RWPE1 (cell line): ENCODE measurements at regions not wholly inside any gene's neighbourhood (a gene's known extent, or its start where the extent isn't known, plus 50 kb on each side); places are given as distances from the start of the nearest gene placed in this dataset.

Source experiments
- CTCF ChIA-PET: fragments of 350-600 bp; sonication (Branson Sonifier 250); formaldehyde crosslinking; extraction: SDS; loops from one replicate; lab custom pipeline; 2021; lab: Yijun Ruan, JAX
- POLR2A ChIA-PET: fragments of 400-600 bp; formaldehyde crosslinking; extraction: SDS; loops from one replicate; lab custom pipeline; 2020; ENCODE audit warnings: antibody characterized with exemption; ENCODE audit not compliant: low non-redundant PET; lab: Yijun Ruan, JAX
- DNase-seq: peaks from one replicate; pipeline ENCODE4 v3.0.0; 2012; ENCODE audit warnings: low spot score
- H3K27ac ChIP-seq: fragments of 450-650 bp; 2 replicates; pipeline ENCODE4 v1.5.1; 2017
- TF ChIP-seq, protein P1 (sequence below): fragments of 450-650 bp; conservative IDR thresholded peaks from 2 replicates; pipeline ENCODE4 v1.5.1; 2017; ENCODE audit warnings: low read depth, mild to moderate bottlenecking

DNA sequence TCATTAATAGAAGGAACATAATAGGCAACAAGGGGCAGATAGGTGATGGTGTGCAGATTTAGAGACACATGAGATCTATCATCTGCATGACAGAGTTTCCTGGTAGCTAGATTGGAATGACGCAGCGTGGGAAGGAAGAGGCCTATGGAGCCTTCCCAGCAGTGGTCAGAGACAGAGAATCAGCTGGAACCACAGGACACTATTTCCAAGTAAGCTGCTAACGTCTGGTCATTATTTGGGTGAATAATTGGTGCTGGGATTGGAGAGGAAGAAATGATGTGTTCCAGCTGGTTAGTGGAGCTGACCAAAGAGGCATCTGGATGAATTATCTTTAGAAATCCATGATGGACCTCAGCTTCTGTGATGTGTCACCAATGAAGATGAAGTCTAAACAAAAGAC is 91.2 kb upstream of the PRR16 start:
- TF ChIP-seq, protein P1, sequence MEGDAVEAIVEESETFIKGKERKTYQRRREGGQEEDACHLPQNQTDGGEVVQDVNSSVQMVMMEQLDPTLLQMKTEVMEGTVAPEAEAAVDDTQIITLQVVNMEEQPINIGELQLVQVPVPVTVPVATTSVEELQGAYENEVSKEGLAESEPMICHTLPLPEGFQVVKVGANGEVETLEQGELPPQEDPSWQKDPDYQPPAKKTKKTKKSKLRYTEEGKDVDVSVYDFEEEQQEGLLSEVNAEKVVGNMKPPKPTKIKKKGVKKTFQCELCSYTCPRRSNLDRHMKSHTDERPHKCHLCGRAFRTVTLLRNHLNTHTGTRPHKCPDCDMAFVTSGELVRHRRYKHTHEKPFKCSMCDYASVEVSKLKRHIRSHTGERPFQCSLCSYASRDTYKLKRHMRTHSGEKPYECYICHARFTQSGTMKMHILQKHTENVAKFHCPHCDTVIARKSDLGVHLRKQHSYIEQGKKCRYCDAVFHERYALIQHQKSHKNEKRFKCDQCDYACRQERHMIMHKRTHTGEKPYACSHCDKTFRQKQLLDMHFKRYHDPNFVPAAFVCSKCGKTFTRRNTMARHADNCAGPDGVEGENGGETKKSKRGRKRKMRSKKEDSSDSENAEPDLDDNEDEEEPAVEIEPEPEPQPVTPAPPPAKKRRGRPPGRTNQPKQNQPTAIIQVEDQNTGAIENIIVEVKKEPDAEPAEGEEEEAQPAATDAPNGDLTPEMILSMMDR, result no peak
- ChIA-PET POLR2A (no interaction called here), CTCF (no interaction called here)
- no peak for DNase-seq
- H3K27ac ChIP-seq, result no peak overlapping the region

DNA sequence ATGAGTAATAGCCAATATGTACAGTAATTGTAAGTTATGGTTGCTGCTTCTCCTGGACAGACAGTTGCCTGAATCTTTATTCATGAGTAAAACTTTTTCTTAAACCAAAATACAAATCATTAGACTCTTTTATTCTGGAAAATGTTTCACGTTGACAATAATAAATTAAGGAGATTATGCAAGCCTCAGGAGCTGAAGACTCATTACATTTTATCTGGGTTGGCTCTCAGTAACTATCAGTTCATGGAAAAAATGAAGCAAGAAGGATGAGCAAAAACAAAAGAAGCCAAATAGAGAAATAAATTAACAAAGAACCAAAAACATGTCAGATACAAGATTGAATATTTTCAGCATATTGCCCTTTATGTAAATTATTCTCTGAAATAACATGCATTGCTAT is 88.9 kb upstream of the PRR16 start:
- TF ChIP-seq, protein P1, result no peak
- H3K27ac ChIP-seq, result no peak overlapping the region
- POLR2A ChIA-PET, result no interaction called here
- DNase-seq, result no peak
- CTCF ChIA-PET, result interaction anchor here (0.5 kb wide), 1 partner anchor 492 kb away, joined by 3 read pairs; no protein-coding TSS in a partner anchor

DNA sequence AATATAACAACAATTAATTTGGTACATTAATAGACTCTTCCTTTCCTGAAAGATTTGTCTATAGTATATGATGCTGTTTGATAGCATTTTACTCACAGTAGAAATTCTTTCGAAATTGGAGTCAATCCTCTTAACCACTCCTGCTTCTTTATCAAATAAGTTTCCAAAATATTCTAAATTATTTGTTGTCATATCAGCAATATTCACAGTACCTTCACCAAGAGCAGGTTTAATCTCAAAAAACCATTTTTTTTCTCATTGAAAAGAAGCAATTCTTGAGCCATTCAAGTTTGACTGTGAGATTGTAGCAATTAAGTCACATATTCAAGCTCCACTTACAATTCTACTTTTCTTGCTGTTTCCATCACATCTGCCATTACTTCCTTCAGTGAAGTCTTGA is 83.5 kb upstream of the PRR16 start:
- no peak for DNase-seq
- TF ChIP-seq, protein P1, result no peak
- CTCF ChIA-PET, result no interaction called here
- POLR2A ChIA-PET, result no interaction called here
- H3K27ac ChIP-seq, result no peak overlapping the region

DNA sequence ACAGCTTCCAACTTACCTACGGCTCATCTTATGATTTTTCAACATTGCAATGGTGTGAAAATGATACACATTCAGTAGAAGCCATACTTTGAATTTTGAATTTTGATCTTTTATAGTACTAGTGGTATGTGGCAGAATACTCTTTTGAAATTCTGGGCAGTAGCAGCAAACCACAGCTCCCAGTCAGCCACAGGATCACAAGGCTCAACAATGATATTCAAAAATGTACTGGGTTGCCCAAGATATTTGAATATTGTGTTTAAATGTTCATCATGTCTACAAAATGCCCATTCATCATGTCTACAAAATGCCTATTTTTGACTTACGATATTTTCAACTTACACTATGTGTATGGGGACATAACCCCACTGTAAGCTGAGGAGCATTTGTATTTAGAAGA is 81.3 kb upstream of the PRR16 start:
- POLR2A ChIA-PET, result no interaction called here
- CTCF ChIA-PET, result no interaction called here
- TF ChIP-seq, protein P1, result no peak
- no peak overlapping the region for H3K27ac ChIP-seq
- no peak for DNase-seq

DNA sequence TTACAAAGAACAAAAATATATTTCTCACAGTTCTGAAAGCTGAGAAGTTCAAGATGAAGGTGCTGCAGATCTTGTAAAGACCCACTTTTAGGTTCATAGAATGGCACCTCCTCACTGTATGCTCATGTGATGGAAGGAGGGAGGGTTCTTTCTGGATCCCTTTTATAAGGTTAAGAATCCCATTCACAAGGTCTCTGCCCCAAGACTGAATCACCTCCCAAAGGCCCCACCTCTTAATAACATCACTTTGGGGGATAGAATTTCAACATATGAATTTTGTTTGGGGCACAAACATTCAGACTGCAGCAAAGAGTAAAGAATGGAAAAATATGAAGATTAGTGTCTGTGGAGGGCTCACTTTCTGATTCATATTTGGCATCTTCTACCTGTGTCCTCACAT is 77.1 kb upstream of the PRR16 start:
- TF ChIP-seq, protein P1, result no peak
- ChIA-PET POLR2A (no interaction called here), CTCF (no interaction called here)
- peak overlapping the region; percentile 48 for H3K27ac ChIP-seq
- no peak for DNase-seq

DNA sequence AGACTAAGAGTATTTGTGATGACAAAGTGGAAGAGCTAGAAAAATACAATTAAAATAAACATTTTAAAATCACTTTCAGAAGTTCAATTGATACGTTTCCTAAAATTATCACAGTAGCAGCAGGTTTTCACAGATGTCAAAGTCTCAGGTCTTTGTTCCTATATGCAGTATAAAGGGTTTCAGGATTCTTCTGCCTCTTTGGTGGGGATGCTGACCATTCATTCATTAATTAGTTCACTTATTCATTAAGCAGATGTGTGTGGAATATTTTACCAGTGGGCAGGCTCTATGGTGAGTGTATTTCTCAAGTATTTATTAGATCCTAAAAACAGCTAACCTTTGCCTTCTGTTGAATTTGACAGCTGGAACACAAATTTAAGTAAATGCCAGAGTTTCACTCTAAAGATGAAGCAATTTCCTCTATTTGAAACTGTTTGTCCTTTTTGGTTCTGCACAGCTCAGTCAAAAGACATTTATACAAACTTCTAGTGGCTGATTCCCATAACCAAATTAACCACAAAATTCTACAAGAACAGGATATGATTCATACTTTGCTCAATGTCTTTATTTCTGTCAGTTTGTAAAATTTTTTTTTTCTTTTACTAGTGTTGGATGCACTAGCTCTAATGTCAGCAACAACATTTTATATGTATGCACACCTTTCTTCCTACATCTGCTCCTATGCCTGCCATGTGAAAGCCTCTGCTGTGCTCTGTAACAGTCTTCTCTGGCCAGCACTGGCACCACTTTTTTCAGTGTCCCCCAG is 75.9 kb upstream of the PRR16 start:
- peak overlapping the region; percentile 87; the same call in 1 of the 2 replicates for H3K27ac ChIP-seq
- TF ChIP-seq, protein P1, result no peak
- POLR2A ChIA-PET, result no interaction called here
- DNase-seq, result peak; percentile 76
- CTCF ChIA-PET, result no interaction called here
